GM19372 (cell line): ENCODE measurements at regions not wholly inside any gene's neighbourhood (a gene's known extent, or its start where the extent isn't known, plus 50 kb on each side); places are given as distances from the start of the nearest gene placed in this dataset.
A peak's percentile ranks its signal among the peaks of the same experiment; 100 is the strongest.

ENCODE experiments used
- ATAC-seq: cut with Tn5 transposase; IDR thresholded peaks from one replicate; pipeline ENCODE4 v1.9.1; 2021; ENCODE audit warnings: mild to moderate bottlenecking, low read depth, moderate library complexity; ENCODE audit not compliant: unreplicated experiment

DNA sequence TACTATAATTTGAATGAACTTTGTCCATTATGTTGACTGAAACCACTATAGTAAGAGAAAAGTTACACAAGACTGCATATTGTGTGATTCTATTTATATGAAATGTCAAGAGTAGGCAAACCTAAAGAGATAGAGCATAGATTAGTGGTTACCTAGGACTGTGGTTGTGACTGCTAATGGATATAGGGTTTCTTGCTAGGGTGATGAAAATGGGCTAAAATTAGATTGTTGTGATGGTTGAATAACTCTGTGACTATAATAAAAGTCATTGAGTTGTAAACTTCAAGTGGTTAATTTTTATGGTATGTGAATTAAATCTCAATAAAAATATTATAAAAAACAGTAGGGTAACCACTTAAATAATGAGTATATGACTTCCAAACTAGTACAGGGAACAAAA, 142.9 kb upstream of the AHR start:
- ATAC-seq, result no peak

GRCh38 chr7:17158261-17158660, 140.2 kb upstream of the AHR start:
- ATAC-seq, result no peak

DNA sequence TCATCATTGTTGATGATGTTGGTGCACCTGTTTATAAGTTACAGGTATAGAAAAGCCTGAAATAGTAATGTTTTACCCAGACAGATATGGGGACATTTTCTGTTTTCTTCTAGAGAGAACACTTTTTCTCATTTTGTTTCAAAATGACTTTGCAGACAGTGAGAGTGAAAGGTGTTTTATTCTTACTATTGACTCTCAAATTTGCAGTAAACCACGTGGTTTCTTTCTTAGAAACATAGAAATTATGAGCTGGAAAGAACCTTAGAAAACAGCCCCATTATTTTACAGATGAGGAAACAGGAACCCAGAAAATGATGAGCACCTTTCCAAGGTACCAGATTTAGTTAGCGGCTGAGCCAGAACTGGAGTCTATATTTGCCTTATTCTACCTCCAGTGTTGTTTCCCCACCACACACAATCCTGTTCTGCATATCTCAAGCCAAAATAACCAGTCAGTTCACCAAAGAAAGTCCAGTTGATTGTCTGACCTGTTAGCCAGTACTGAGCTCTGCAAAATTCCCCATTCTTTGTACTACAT, 138.9 kb upstream of the AHR start:
- peak; percentile 80 for ATAC-seq

- peak; percentile 84 for ATAC-seq
Observed at GRCh38 chr7:17166824-17167379, 131.6 kb upstream of the AHR start.

DNA sequence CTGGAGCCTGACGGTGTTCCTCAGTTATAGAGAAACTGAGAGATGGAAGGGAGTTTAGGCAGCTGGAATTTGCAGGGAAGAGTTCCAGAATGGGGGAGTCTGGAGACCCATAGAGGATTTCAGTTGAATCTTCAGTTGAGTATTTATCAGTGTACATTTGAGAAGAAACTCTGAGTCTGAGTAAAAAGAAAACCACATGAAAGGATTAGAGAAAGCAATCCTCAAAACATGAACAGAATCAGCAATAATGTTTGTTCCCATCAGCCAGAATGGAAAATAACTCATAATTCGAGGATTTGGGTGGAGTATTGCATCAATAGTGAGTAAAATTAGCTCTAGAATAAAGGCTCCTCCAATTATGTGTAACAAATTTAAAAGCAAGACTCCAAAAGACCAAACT, 130.0 kb upstream of the AHR start:
- ATAC-seq, result no peak

GRCh38 chr7:17171427-17171826, 127.0 kb upstream of the AHR start:
- ATAC-seq, result no peak

DNA sequence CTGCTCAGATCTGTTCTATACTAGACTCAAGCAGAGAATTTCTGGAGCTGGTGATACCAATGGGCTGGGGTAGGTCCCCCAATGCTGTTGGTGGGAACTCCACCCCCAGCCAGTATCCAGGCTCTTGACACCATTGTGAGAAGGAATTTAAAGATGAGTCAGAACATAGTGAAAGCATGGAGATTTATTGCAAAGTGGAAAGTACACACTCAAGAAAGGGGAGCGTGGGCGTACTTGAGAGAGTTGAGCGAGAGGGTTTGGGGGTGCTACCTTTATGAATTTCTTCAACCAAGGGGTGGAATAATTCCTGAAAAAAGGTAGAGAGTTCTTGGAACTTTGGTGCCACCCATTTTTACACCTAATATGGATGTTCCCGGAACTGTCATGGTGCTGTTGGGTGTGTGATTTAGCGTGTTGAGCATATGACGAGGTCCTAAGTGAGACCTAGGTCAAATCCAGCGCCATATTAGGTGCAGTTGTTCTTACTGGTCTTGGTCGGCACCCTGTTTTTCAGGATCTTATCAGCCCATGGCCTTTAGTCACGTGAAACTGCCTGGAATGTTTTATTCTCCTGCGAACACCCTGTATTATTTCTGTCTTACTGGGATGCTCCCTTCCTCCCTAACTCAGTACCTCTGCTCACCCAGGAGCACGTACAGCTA, 122.0 kb upstream of the AHR start:
- ATAC-seq, result no peak

DNA sequence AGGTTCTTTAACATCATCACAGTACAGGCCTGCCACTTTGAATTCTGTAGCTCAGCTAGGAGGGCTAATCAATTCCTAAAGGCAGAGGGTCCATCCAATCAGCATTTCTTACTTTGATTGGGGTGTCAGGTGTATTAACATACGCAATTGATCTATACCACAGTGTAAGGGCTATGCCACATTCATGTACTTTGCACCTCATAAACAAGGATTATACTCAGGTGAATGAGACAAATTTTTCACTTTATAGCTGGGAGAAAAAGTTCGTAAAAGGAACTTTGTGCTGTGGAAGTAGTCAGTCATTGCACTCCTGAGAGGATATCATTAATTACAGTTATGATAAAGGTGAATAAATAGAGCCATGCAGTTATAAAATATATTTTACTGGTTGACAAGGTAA, 119.9 kb upstream of the AHR start:
- ATAC-seq, result no peak

DNA sequence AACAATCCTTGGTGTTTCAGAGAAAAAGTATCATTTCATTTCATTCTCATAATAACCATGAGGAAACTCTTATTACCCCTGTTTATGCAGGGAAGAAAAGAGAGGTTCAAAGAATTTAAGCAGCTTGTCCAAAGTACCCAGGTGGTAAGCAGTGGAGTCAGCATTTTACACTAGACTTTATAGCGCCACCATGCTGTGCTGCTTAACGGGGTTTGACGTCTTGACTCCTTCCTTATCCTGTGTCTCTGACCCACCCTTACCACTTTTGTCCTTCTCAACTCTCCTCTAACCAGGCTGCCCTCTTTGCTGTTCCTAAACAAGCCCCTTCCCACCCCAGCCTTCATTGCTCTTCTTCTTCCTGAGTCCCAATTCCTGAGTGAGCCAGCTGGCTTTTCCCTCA, 117.0 kb upstream of the AHR start:
- ATAC-seq, result no peak

- ATAC-seq, result no peak
Observed at GRCh38 chr7:17183630-17184328, 114.7 kb upstream of the AHR start.

GRCh38 chr7:17184805-17185689, 113.4 kb upstream of the AHR start:
- peak; percentile 7 for ATAC-seq

GRCh38 chr7:17185690-17186070, 112.8 kb upstream of the AHR start:
- peak; percentile 96 for ATAC-seq

DNA sequence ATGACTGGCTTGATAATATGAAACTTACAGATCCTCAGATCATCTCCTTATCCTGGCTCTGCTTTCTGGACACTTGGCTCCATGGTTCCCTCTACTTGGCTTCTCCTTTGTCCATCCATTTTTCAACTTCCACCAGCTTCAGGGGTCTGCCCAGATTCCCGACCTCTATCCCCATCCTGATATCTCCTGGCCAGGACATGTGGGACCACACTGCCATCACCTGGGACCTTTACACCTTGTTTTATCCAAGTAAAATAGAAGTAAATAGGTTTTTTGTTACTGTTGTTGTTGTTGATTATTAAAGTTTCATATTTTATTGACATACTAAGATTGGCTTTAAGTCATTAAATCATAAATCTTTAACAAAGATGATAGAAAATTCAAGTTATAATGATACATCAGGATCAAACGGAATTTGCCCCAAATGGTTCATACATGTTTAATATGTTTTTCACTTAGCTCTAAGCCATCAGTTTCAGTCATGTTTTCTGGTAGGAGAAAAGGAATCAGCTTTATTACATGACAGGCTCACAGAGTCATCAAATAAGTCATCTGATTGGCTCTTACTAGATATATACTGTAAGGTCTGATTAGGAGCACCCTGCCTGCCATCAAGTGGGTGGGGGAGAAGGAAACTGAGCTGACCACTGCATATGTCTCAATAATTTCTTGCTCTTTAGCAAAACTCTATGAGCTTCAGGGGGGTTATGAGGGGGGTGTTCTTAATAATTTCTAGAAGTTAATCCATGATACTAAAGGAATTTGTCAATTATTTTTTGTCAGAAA, 111.5 kb upstream of the AHR start:
- ATAC-seq, result no peak

- ATAC-seq, result no peak
Observed at GRCh38 chr7:17194656-17195055, 103.8 kb upstream of the AHR start.

- ATAC-seq, result peak; percentile 83
Observed at GRCh38 chr7:17195576-17195975, 102.9 kb upstream of the AHR start.

- no peak for ATAC-seq
Observed at GRCh38 chr7:17205910-17206309, 92.5 kb upstream of the AHR start.

DNA sequence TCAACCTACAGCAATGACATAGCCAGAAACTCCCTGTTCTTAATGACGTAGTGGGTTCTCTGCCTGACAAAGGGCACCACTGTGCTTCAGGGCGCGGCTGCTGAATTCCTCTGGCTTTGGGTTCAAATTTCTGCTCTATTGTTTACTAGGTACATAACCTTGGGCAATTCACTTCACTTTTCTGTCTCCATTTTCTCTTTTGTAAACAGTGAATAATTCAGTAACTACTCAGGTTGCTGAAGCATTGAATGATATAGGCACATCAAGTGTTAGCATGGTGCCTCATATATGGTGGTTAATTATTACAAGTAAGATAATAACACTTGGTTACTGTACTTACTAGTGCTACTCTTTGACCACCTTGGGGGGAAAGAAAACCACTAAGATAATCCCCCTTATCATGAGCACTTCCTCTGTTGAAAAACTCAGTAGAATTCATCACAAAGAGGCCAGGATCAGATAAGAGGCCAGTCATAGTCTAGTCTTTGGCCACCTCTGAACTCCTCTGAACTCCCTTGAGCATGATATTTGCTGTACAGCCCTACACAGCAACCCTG, 92.0 kb upstream of the AHR start:
- ATAC-seq, result no peak

DNA sequence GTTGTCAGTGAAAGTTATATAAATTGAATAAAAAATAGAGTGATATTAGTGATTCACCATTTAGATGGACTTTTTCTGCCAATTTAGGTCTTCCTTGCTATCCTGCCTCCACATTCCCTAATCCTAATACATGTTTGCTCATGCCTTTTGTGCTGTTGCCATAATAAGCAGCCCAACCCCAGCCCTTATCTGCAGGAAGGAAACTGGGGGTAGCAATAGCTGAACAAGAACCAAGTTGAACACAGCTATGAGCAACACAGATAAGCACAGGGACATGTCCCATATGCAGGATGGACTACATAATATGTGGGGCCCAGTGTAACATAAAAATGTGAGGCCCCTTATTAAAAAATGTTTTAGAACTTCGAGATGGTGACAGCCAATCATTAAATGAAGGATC, 91.2 kb upstream of the AHR start:
- ATAC-seq, result no peak

GRCh38 chr7:17209101-17209500, 89.4 kb upstream of the AHR start:
- no peak for ATAC-seq

GRCh38 chr7:17211307-17211836, 87.1 kb upstream of the AHR start:
- no peak for ATAC-seq
